VCaP (cell line): ENCODE measurements at regions not wholly inside any gene's neighbourhood (a gene's known extent, or its start where the extent isn't known, plus 50 kb on each side); places are given as distances from the start of the nearest gene placed in this dataset.
"Not testable (repeated sequence)": the region's sequence is repeated elsewhere in the genome, so short reads cannot be mapped to it uniquely, and the experiment has no call there.

Experiments used
- H3K27ac ChIP-seq: fragments of 450-650 bp; 2 replicates; pipeline ENCODE4 v1.5.1; 2017
- TF ChIP-seq, protein P1 (sequence below): fragments of 450-650 bp; conservative IDR thresholded peaks from 2 replicates; pipeline ENCODE4 v1.5.1; 2017; ENCODE audit warnings: mild to moderate bottlenecking, moderate library complexity

DNA sequence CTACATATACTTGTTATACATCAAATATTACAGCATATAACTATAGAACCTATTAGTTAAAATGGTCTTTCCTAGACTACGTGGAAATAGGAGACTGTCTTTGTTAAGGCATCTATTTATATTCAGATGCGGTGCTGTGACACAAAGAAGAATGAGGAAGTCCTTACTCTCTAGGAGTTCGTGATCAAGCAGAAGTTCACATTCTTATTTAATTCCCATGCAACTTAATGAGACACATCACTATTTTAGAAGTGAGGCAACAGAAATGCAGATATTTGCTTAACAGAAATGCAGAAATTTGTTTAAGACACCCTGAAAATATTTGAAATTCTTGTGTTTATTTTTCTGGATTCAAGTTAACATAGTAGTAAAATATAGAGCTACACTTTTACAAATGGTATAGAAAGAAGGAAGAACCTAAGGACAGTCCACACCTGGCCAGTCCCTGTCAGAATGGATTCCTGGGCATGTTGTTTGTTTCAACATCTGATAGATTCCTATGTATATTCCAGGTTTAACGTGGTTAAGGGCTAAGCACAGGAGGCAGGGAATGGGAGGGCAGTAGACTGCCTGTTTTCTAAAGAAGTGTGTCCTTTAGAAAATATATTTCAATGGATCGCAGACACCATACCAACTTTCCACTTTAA, 70.6 kb upstream of the NXPH1 start:
- no peak overlapping the region for H3K27ac ChIP-seq
- TF ChIP-seq, protein P1, sequence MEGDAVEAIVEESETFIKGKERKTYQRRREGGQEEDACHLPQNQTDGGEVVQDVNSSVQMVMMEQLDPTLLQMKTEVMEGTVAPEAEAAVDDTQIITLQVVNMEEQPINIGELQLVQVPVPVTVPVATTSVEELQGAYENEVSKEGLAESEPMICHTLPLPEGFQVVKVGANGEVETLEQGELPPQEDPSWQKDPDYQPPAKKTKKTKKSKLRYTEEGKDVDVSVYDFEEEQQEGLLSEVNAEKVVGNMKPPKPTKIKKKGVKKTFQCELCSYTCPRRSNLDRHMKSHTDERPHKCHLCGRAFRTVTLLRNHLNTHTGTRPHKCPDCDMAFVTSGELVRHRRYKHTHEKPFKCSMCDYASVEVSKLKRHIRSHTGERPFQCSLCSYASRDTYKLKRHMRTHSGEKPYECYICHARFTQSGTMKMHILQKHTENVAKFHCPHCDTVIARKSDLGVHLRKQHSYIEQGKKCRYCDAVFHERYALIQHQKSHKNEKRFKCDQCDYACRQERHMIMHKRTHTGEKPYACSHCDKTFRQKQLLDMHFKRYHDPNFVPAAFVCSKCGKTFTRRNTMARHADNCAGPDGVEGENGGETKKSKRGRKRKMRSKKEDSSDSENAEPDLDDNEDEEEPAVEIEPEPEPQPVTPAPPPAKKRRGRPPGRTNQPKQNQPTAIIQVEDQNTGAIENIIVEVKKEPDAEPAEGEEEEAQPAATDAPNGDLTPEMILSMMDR = no peak

DNA sequence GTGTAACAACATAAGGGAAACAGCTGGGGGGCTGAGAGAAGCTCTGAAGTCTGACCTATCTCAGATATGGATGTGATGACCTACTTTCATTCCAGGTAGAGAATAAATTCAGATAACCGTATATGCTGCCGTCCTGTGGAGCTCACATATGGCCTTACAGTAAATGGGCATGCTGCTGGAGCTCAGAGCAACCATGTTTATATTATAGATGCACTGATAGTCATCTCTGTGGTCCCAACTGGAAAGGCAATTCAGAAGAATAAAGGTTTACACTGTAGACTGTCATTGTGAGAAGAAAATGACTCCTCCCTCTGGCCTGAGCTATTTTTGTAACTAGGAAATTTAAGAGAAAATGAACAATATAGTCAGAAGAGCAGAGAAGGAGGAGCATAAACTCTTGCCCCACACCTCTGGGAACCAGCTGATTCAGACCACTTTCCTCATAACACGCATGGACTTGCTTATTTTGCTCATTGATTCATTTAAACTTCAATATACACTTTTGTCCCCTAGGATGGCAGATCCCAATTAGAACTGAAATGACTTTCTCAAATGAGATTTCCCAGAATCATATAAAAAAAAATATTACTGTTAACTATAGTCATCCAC, 69.9 kb upstream of the NXPH1 start:
- TF ChIP-seq, protein P1 = no peak
- no peak overlapping the region for H3K27ac ChIP-seq

DNA sequence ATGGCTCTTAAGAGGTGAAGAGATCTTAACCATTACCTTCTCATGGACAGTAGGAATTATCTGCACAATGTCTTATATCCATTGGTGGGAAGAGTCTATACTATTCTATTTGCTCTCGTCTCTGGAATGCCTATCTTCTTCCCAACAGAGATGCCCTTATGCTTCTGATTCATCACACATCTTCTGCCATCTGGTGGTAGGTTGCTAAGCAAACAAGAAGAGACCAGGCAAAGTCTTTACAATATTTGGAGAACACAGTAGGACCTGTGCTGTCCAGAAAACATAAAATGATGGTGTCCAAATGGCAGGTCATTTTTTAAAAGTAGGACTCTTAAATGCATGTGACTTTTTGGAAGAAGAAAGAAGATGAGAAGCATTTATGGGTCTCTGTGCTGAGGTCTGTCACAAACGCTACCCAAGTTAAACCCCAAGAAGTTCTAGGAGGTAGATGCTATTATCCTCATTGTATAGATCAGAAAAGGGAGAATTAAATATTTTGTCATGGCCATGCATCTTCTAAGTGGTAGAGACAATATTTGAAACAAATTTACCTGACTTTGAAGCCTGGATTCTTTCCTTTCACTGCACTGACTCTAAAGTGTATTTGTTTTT, 67.8 kb upstream of the NXPH1 start:
- no peak overlapping the region for H3K27ac ChIP-seq
- TF ChIP-seq, protein P1 = peak; percentile 74

DNA sequence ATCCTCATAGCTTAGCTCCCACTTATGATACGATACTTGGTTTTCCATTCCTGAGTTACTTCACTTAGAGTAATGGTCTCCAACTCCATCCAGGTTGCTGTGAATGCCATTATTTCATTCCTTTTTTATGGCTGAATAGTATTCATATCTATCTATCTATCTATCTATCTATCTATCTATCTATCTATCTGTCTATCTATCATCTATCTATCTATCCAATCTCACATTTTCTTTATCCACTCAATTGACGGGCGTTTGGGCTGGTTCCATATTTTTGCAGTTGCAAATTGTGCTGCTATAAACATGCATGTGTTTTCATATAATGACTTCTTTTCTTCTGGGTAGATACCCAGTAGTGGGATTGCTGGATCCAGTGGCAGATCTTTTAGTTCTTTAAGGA, 65.4 kb upstream of the NXPH1 start:
- H3K27ac ChIP-seq = not testable (repeated sequence)

DNA sequence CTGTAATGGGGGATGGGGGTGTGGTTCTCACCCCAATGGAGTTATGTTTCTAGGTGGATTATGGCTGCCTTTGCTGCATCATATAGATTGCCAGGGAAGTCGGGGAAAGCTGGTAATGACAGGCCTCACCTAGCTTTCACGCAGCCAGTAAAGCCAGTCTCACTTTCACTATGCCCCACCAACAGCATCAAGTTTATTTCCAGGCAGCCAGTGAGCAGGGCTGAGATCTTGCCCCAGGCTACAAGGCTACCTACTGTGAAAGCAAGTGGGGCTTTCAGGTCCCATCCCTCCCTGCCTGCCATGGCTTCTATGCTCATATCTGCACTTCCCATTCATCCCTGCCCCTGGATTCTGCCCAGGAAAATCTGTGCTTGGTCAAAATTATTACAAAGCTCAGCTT, 61.7 kb upstream of the NXPH1 start:
- TF ChIP-seq, protein P1 = no peak
- H3K27ac ChIP-seq = no peak overlapping the region

DNA sequence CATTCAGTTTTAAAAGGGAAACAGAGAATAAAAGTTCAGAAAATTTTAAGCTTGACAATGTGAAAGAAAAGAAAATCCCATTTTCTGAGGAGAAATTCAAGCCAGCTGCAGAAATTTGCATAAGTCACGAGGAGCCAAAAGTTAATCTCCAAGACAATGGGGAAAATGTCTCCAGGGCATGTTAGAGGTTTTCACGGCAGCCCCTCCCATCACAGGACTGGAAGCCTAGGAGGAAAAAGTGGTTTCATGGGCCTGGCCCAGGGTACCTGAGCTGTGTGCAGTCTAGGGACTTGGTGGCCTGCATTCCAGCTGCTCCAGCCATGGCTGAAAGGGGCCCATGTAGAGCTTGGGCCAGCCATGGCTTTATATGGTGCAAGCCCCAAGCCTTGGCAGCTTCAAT, 59.6 kb upstream of the NXPH1 start:
- H3K27ac ChIP-seq = no peak overlapping the region
- TF ChIP-seq, protein P1 = no peak

DNA sequence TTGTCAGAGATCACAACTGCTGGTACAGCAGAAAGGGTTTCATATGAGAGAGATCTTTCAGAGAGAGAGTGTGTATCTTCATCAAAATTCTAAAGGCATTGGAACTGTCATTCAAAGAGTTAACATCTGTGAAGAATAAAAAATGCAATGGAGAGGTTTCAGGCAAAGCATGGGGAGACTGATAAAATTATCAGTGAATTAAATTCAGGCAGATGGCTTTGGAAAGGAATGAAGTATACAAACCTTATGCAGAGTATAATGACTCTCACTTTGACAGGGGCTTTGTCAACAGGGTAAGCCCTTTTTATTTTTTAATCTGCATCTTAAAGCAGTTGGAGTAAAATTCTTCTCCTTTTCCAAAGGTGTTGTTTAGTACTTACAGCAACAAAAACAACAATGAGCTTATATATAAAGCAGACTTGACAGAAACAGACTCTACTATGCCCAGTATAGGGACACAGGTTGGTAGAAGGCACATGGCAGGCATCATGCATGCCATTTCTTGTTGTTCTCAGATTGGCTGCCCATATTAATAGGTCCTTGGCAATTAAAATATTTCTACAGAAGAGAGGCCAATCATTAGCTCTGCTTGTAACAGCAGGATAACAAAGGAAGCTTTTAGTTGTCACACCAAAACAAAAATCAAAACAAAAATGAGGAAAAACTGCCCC, 54.9 kb upstream of the NXPH1 start:
- no peak overlapping the region for H3K27ac ChIP-seq
- TF ChIP-seq, protein P1 = no peak
